ENCODE measurements at regions not wholly inside any gene's neighbourhood (a gene's known extent, or its start where the extent isn't known, plus 50 kb on each side); places are given as distances from the start of the nearest gene placed in this dataset.

DNA sequence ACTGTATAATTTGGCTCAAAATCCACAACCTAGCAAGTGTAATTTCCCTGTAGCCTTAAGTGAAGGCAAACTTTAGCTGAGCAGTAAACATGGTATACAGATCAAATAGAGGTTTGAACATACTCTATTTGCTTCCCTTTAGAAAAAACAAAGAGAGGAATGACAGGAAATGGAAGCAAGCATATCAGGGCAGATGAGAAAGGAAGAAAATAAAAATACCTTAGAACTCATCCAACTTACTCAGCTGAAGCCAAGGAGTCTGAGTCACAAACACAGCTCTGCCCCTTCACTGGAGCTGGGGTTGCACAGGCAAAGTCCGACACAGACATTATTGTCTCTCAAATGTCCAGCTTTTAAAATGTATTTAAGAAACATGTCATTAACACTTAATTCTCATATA lies 379.9 kb upstream of the IRAK1BP1 start:
- Mint-ChIP-seq H3K4me3 (no peak overlapping the region), H3K27me3 (ENCODE audit: low read depth, poor library complexity) (no peaks in the 10 kb centered on the region), H3K9me3 (no peaks in the 10 kb centered on the region), H3K4me1 (peaks cover 8% of the 10 kb centered on the region), H3K36me3 (ENCODE audit: low read depth) (no peaks in the 10 kb centered on the region), H3K27ac (no peak overlapping the region)
- no peak for DNase-seq
- TF ChIP-seq, protein P1, sequence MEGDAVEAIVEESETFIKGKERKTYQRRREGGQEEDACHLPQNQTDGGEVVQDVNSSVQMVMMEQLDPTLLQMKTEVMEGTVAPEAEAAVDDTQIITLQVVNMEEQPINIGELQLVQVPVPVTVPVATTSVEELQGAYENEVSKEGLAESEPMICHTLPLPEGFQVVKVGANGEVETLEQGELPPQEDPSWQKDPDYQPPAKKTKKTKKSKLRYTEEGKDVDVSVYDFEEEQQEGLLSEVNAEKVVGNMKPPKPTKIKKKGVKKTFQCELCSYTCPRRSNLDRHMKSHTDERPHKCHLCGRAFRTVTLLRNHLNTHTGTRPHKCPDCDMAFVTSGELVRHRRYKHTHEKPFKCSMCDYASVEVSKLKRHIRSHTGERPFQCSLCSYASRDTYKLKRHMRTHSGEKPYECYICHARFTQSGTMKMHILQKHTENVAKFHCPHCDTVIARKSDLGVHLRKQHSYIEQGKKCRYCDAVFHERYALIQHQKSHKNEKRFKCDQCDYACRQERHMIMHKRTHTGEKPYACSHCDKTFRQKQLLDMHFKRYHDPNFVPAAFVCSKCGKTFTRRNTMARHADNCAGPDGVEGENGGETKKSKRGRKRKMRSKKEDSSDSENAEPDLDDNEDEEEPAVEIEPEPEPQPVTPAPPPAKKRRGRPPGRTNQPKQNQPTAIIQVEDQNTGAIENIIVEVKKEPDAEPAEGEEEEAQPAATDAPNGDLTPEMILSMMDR (IDR thresholded peaks at IDR 0.05), result no peak

DNA sequence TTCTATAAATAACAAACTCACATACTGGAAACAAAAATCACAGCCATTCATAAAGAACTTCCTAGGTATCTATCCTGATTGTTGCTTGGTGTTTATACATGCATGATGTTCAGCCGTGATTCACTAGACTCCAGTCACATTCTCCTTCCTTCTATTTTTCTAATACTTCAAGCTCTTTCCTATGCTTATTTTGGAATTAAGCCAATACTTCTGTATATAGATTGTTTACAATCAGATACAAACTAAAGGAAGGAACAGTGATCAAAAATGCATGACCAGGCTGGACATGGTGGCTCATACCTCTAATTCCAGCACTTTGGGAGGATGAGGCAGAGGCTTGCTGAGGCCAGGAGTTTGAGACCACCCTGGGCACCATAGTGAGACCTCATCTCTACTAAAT lies 377.5 kb upstream of the IRAK1BP1 start:
- no peak overlapping the region for H3K4me3 Mint-ChIP-seq
- H3K4me1 Mint-ChIP-seq, result peaks cover 8% of the 10 kb centered on the region
- no peaks in the 10 kb centered on the region for H3K9me3 Mint-ChIP-seq
- TF ChIP-seq, protein P1 (IDR thresholded peaks at IDR 0.05), result no peak
- no peak for DNase-seq
- no peaks in the 10 kb centered on the region for H3K27me3 Mint-ChIP-seq (ENCODE audit: low read depth, poor library complexity)
- no peak overlapping the region for H3K27ac Mint-ChIP-seq
- no peaks in the 10 kb centered on the region for H3K36me3 Mint-ChIP-seq (ENCODE audit: low read depth)

DNA sequence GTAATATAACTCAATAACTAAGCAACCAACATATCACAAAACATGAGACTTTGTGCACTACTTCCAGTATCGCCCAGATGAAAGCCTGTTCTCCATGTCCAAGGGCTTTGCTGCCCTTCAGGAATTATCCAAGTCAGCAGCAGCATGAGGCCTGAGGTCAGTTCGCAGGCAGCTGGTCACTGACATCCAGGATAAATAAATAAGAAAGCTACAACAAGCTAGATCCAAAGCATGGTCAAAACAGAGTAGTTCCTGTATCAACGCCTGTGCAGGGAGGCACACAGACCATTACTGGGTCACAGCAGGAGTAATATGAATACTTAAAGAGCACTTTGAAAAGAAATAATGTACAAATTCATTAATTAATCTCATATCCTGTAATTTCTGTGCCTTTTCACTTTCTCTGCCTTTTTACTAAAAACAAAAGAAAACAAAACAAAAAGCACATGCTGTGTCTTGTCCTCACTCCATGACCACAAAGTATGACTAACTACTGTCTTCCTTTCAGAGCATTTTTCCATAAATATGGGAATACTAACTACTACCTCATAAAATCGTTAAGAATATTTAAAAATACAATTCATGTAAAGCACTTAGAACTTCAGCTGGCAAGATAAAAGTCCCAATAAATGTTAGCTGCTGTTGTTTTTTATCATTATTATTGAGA lies 374.9 kb upstream of the IRAK1BP1 start:
- Mint-ChIP-seq H3K4me1 (peaks cover 8% of the 10 kb centered on the region), H3K4me3 (no peak overlapping the region), H3K36me3 (ENCODE audit: low read depth) (no peaks in the 10 kb centered on the region), H3K27ac (no peak overlapping the region), H3K27me3 (ENCODE audit: low read depth, poor library complexity) (peaks cover 3% of the 10 kb centered on the region), H3K9me3 (no peaks in the 10 kb centered on the region)
- DNase-seq, result no peak
- TF ChIP-seq, protein P1 (IDR thresholded peaks at IDR 0.05), result no peak

DNA sequence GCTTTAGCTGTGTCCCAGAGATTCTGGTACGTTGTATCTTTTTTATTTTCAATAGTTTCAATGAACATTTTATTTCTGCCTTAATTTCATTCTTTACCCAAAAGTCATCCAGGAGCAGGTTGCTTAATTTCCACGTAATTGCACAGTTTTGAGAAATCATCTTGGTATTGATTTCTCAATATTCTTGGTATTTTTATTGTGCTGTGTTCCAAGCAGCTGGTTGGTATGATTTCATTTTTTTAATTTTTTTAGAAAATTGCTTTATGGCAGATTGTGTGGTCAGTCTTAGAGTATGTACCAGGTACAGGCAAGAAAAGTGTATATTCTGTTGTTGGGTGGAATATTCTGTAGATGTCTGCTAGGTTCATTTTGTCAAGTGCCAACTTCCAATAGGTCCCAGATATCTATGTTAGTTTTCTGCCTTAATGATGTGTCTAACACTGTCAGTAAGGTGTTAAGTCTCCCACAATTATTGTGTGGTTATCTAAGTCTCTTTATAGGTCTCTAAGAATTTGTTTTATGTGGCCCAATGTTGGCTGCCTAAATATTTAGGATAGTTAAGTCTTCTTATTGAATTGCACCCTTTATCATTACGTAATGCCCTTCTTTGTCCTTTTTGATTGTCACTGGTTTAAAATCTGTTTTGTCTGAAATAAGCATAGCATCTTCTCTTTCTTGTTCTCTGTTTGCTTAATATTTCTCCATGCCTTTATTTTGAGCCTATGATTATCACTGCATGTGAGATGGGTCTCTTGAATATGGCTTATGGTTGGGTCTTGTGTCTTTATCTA lies 366.9 kb upstream of the IRAK1BP1 start:
- Mint-ChIP-seq H3K27ac (no peak overlapping the region), H3K36me3 (ENCODE audit: low read depth) (no peaks in the 10 kb centered on the region), H3K9me3 (no peaks in the 10 kb centered on the region), H3K4me1 (no peaks in the 10 kb centered on the region), H3K4me3 (no peak overlapping the region), H3K27me3 (ENCODE audit: low read depth, poor library complexity) (peaks cover 6% of the 10 kb centered on the region)
- TF ChIP-seq, protein P1 (IDR thresholded peaks at IDR 0.05), result no peak
- no peak for DNase-seq

DNA sequence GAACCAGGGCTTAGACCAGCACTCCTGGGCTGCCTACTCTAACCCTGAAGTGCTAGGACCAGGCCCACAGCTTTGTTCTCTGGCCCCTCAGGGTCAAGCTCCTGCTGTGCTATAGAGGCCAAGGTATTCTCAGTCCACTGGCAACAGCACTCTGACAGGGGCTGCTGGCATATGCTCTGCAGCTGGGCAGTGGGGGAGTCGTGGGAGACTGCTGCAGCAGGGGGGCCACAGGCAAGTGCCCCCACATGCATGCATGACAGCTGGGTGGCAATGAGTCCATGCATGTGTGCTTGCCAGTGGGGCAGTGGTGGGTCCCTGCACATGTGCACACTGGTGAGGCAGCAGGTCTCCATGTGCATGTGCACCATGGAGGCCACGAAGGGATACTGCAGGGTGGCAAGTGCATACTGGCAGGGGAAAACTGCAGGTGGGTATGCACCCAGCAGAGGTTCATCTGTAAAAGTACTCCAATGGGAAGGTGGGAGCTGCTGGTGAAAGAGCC lies 364.9 kb upstream of the IRAK1BP1 start:
- H3K27ac Mint-ChIP-seq, result no peak overlapping the region
- no peak overlapping the region for H3K4me3 Mint-ChIP-seq
- no peaks in the 10 kb centered on the region for H3K36me3 Mint-ChIP-seq (ENCODE audit: low read depth)
- H3K9me3 Mint-ChIP-seq, result peaks cover 9% of the 10 kb centered on the region
- TF ChIP-seq, protein P1 (IDR thresholded peaks at IDR 0.05), result no peak
- DNase-seq, result no peak
- peaks cover 3% of the 10 kb centered on the region for H3K27me3 Mint-ChIP-seq (ENCODE audit: low read depth, poor library complexity)
- no peaks in the 10 kb centered on the region for H3K4me1 Mint-ChIP-seq
